Stomach (tissue), 8 donors: ENCODE measurements at regions not wholly inside any gene's neighbourhood (a gene's known extent, or its start where the extent isn't known, plus 50 kb on each side); places are given as distances from the start of the nearest gene placed in this dataset.

Experiments used
- DNase-seq, 2 donors: peaks; one replicate each; pipeline versions ENCODE4 v3.0.0 to v3.0.0-alpha.2; 2013 to 2019
- H3K27ac ChIP-seq, 5 donors: fragments of 200-600 bp in 4 of 5; sonication (generic) in 4 of 5; one replicate each; pipeline ENCODE4 v1.5.1; 2013 to 2019; ENCODE audit warnings: mild to moderate bottlenecking in 1 of 5, moderate library complexity in 1 of 5
- H3K27me3 ChIP-seq, 3 donors: fragments of 200-600 bp; sonication (generic); one replicate each; pipeline ENCODE4 v1.5.1; 2017 to 2019; ENCODE audit warnings: mixed run types in 1 of 3
- H3K36me3 ChIP-seq, 4 donors: fragments of 200-600 bp; sonication (generic); 1 replicate in 3 of 4; 2 replicates in 1 of 4; pipeline ENCODE4 v1.5.1; 2016 to 2019
- H3K4me1 ChIP-seq, 4 donors: fragments of 200-600 bp; sonication (generic); one replicate each; pipeline ENCODE4 v1.5.1; 2016 to 2019
- H3K4me3 ChIP-seq, 4 donors: fragments of 200-600 bp; sonication (generic) in 3 of 4; one replicate each; pipeline ENCODE4 v1.5.1; 2016 to 2019; ENCODE audit warnings: mild to moderate bottlenecking in 1 of 4
- H3K9me3 ChIP-seq, 4 donors: fragments of 200-600 bp; sonication (generic); one replicate each; pipeline ENCODE4 v1.5.1; 2016 to 2019
- EP300 ChIP-seq: sonication (generic); formaldehyde crosslinking; IDR thresholded peaks from one replicate; pipeline ENCODE4 v1.6.1; 2017; ENCODE audit warnings: antibody characterized with exemption
- POLR2A ChIP-seq, 4 donors: fragments of 450-650 bp; IDR thresholded peaks; one replicate each; pipeline ENCODE4 v1.6.1; 2016; ENCODE audit warnings: antibody characterized with exemption in 4 of 4, control low read depth in 2 of 4, mild to moderate bottlenecking in 1 of 4, moderate library complexity in 1 of 4
- POLR2AphosphoS5 ChIP-seq, 3 donors: sonication (generic); formaldehyde crosslinking; IDR thresholded peaks; one replicate each; pipeline ENCODE4 v1.6.1; 2016; ENCODE audit warnings: antibody characterized with exemption in 3 of 3
- WGBS, 5 donors: extraction: QIAGEN DNeasy Blood & Tissue Kit in 3 of 5; methylation state at CpG; one replicate each; pipeline versions ENCODE4 v1.1.5 to v1.1.7; 2013 to 2018; 5-methylcytosine and 5-hydroxymethylcytosine counted together
- intact Hi-C: fragments of 100-400 bp; cut with DNase I; formaldehyde crosslinking; loops from one replicate; pipeline ENCODE4 v1.15.1; 2023; ENCODE audit warnings: low total_unique reads
- TF ChIP-seq, protein P1 (sequence below), 7 experiments: fragments of 450-650 bp in 4 of 7; fragments of 200-600 bp in 3 of 7; sonication (generic) in 3 of 7; IDR thresholded peaks; one replicate each; pipeline ENCODE4 v1.5.1; 2016 to 2019; ENCODE audit warnings: antibody characterized with exemption in 7 of 7, control low read depth in 2 of 7, mild to moderate bottlenecking in 1 of 7
- donor health status: healthy with polysubstance abuse.
- donor health status: Bipolar disorder and iron deficiency.
- donor health status: healthy.

DNA sequence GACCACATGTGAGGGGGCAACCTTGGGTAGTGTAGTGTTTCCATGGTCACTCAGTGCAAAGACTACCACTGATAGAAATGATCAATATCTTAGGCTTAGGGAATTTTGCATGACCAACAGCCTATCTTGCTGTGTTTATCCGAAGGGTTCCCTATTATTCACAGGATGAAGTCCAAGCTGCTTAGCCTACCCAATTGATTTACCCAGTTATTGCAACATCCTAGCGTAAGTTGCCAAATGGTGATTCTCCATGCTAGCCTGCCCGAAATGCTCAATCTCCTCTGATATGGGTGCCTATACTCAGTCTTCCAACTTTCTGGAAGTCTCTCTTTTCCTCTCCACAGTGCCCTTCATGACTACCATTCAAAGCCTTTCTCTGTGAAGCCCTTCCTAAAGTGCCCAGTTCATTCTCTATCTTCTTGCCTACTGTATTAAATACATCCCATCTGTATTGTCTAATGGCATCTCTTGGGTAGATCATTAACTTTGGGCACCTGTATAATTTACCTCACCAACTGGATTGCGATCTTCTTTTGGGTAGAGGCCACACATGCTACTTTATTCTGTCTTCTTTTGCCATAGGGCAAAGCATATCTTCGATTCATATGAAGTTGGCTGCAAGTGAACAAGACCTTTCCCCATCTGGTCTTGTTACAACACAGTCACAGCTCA lies 240.5 kb downstream of the CLIC5 start:
- 81 to 87% (median 84%) methylated on average over 5 of the region's 5 CpGs for WGBS, 5 donors
- Histone ChIP-seq H3K36me3 (no peaks in the 10 kb centered on the region), H3K4me1 (no peaks in the 10 kb centered on the region), H3K9me3 (peaks cover 0 to 4% (median 3%) of the 10 kb centered on the region in 4 donors), H3K4me3 (no peak overlapping the region), H3K27me3 (no peaks in the 10 kb centered on the region), H3K27ac (no peak overlapping the region)
- intact Hi-C loops: no loop called here
- TF ChIP-seq, protein P1, sequence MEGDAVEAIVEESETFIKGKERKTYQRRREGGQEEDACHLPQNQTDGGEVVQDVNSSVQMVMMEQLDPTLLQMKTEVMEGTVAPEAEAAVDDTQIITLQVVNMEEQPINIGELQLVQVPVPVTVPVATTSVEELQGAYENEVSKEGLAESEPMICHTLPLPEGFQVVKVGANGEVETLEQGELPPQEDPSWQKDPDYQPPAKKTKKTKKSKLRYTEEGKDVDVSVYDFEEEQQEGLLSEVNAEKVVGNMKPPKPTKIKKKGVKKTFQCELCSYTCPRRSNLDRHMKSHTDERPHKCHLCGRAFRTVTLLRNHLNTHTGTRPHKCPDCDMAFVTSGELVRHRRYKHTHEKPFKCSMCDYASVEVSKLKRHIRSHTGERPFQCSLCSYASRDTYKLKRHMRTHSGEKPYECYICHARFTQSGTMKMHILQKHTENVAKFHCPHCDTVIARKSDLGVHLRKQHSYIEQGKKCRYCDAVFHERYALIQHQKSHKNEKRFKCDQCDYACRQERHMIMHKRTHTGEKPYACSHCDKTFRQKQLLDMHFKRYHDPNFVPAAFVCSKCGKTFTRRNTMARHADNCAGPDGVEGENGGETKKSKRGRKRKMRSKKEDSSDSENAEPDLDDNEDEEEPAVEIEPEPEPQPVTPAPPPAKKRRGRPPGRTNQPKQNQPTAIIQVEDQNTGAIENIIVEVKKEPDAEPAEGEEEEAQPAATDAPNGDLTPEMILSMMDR (IDR thresholded peaks at IDR 0.05): no peak
- no peak for TF ChIP-seq POLR2A (IDR thresholded peaks at IDR 0.05)
- TF ChIP-seq EP300: no peak
- TF ChIP-seq POLR2AphosphoS5 (IDR thresholded peaks at IDR 0.05): no peak
- DNase-seq: no peak

GRCh38 chr6:45773906-45774305 lies 241.8 kb downstream of the CLIC5 start:
- H3K4me1 ChIP-seq: no peaks in the 10 kb centered on the region
- 72 to 90% (median 87%) methylated on average over 3 of the region's 3 CpGs for WGBS, 5 donors
- no peak overlapping the region for H3K4me3 ChIP-seq
- TF ChIP-seq EP300 (no peak), POLR2AphosphoS5 (IDR thresholded peaks at IDR 0.05) (no peak), POLR2A (IDR thresholded peaks at IDR 0.05) (no peak)
- TF ChIP-seq, protein P1 (IDR thresholded peaks at IDR 0.05): no peak
- no peak overlapping the region for H3K27ac ChIP-seq
- H3K36me3 ChIP-seq: no peaks in the 10 kb centered on the region
- intact Hi-C loops: no loop called here
- no peak for DNase-seq
- H3K9me3 ChIP-seq: peaks cover 0 to 13% (median 5%) of the 10 kb centered on the region in 4 donors
- H3K27me3 ChIP-seq: no peaks in the 10 kb centered on the region

DNA sequence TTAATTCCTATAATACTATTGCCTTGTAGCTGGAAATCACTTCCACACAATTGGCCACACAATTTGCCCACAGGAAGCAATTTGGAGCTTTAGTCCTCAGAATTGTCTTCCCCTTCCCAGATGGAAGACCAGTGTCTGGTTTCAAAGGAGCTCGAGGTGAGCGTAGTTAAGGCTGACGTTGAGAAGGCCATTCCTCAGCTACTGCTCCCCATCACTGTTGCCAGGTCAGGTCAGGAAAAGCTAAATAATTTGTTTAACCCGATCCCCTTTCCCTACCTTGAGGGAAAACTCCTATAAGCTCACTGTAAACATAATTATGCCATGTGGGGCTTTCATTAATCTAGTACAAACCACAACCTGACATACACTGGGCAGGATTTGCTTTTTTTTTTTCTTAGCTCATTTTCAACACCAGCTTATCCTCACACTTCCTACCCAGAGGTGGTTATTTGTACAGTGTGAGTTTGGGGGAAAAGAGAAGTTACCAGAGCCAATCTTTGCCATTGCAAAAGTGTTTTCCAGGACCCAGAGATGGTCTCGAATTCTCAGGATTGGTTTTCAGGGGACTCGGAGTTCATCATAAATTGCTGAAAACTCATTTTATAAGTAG lies 242.7 kb downstream of the CLIC5 start:
- no peak for DNase-seq
- H3K36me3 ChIP-seq: no peaks in the 10 kb centered on the region
- TF ChIP-seq, protein P1 (IDR thresholded peaks at IDR 0.05): no peak
- TF ChIP-seq EP300 (no peak), POLR2AphosphoS5 (IDR thresholded peaks at IDR 0.05) (no peak), POLR2A (IDR thresholded peaks at IDR 0.05) (no peak)
- H3K27me3 ChIP-seq: no peaks in the 10 kb centered on the region
- no peak overlapping the region for H3K27ac ChIP-seq
- peaks cover 0 to 13% (median 5%) of the 10 kb centered on the region in 4 donors for H3K9me3 ChIP-seq
- intact Hi-C loops: no loop called here
- H3K4me1 ChIP-seq: no peaks in the 10 kb centered on the region
- 60 to 65% (median 64%) methylated on average over 6 of the region's 6 CpGs for WGBS, 5 donors
- H3K4me3 ChIP-seq: no peak overlapping the region

DNA sequence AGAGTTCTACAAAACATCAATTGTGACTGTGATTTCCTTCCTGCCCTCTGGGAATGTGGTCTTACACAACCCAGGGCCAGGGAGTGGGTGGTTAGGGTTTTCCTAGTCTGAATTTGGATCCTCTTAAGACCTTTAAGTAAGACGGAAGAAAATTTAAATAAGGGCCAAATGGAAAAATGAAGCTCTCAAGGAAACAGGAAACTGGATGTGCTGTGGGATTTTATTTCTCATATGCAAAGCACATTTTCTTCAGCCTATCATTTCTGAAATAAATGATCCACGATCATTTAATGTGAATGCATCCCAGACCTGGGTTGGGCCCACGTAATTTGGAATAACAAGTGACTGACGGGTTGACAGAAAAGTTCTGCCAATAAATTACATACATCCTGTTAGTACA lies 243.6 kb downstream of the CLIC5 start:
- intact Hi-C loops: no loop called here
- TF ChIP-seq POLR2AphosphoS5 (IDR thresholded peaks at IDR 0.05) (no peak), POLR2A (IDR thresholded peaks at IDR 0.05) (no peak), EP300 (no peak)
- TF ChIP-seq, protein P1 (IDR thresholded peaks at IDR 0.05): no peak
- H3K27ac ChIP-seq: no peak overlapping the region
- no peaks in the 10 kb centered on the region for H3K36me3 ChIP-seq
- DNase-seq: no peak
- H3K27me3 ChIP-seq: no peaks in the 10 kb centered on the region
- 78 to 86% (median 85%) methylated on average over 4 of the region's 4 CpGs for WGBS, 5 donors
- peaks cover 3 to 13% (median 5%) of the 10 kb centered on the region in 4 donors for H3K9me3 ChIP-seq
- H3K4me1 ChIP-seq: no peaks in the 10 kb centered on the region
- no peak overlapping the region for H3K4me3 ChIP-seq
